Coronary artery (tissue), 2 donors: ENCODE measurements at regions not wholly inside any gene's neighbourhood (a gene's known extent, or its start where the extent isn't known, plus 50 kb on each side); places are given as distances from the start of the nearest gene placed in this dataset.

Source experiments
- DNase-seq: peaks from one replicate; pipeline ENCODE4 v3.0.0-alpha.2; 2017; ENCODE audit warnings: low spot score
- H3K27ac ChIP-seq, 2 donors: fragments of 200-600 bp; sonication (generic); one replicate each; pipeline ENCODE4 v1.5.1; 2016 to 2019
- H3K4me3 ChIP-seq: fragments of 200-600 bp; sonication (generic); 2 replicates; pipeline ENCODE4 v1.5.1; 2016; ENCODE audit warnings: mild to moderate bottlenecking, moderate library complexity
- TF ChIP-seq, protein P1 (sequence below): fragments of 200-600 bp; sonication (generic); IDR thresholded peaks from one replicate; pipeline ENCODE4 v1.5.1; 2019; ENCODE audit warnings: antibody characterized with exemption

DNA sequence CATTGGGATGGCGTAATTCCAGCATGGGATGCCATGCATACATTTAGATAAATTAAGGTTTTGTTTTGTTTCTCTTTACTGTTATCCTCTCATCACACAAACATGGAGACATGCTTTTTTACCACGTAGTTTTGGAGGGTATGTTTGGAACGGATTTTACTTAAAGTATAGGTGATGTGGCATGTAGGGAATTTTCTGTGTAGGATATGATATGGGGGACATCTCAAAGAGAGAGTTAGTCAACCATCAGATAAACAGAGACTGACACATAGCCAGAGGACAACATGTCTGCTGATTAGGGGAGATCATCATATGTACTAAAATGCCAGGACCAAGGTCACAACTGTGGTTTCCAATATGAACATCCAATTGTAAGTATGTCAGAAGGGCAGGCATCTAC, 503.9 kb downstream of the HAPSTR1 start:
- no peak for DNase-seq

DNA sequence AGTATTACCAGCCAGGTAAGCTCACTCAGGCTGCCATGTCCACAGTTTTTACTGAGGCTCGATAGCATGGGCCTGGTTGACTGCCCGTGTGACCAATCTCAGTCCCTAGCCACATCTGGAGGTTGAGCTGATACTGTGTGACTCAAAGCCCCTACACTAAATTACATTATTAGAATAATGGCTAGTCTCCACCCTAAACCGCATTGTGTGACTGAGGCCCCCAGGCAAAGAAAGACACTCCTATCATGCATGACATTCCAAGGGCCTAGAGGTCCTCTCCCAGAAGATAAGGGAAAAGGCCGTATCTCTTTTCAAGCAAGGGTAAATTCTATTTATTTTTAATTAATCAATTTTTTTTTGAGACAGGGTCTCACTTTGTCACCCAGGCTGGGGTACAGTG, 505.3 kb downstream of the HAPSTR1 start:
- no peak overlapping the region for H3K27ac ChIP-seq
- H3K4me3 ChIP-seq: no peak overlapping the region
- TF ChIP-seq, protein P1, sequence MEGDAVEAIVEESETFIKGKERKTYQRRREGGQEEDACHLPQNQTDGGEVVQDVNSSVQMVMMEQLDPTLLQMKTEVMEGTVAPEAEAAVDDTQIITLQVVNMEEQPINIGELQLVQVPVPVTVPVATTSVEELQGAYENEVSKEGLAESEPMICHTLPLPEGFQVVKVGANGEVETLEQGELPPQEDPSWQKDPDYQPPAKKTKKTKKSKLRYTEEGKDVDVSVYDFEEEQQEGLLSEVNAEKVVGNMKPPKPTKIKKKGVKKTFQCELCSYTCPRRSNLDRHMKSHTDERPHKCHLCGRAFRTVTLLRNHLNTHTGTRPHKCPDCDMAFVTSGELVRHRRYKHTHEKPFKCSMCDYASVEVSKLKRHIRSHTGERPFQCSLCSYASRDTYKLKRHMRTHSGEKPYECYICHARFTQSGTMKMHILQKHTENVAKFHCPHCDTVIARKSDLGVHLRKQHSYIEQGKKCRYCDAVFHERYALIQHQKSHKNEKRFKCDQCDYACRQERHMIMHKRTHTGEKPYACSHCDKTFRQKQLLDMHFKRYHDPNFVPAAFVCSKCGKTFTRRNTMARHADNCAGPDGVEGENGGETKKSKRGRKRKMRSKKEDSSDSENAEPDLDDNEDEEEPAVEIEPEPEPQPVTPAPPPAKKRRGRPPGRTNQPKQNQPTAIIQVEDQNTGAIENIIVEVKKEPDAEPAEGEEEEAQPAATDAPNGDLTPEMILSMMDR: no peak
- no peak for DNase-seq

More for the DNA sequence above, 503.9 kb downstream of the HAPSTR1 start:
- Histone ChIP-seq H3K27ac (no peak overlapping the region), H3K4me3 (no peak overlapping the region)
- TF ChIP-seq, protein P1: no peak

DNA sequence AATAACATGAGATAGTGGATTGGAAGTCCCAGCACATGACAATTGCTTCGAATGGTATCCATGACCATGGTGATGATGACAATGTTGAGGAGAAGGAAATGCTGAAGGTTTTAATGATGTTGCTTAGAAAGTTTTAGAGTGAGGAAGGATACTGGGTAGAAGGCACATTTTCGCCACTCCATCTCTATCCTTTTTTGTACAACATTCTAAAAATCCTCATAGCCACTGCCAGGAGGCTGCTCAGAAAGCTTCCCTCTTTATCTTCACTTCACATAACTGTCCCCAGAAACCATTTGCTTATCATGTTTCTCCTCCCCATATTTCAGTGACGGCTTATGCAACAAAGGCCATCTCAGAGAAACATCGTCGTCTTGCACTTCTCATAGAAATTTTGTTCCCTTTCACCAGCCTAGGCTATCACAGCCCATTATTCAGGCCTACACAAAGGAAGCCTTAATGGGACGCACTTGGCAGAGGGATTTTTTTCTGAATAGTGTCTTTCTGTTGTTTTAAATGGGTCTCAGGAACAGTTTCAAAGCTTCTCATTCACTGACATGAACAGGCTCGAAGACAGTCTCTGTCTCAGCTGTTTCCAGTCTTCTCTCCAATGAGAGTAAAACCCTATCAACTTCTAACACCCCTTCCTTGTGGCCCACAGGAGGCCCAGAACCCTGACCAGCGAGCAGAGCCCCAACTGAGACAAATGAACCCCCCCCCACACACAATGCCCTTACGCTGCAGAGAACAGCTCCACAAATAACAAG, 506.7 kb downstream of the HAPSTR1 start:
- H3K27ac ChIP-seq: no peak overlapping the region
- TF ChIP-seq, protein P1: no peak
- no peak overlapping the region for H3K4me3 ChIP-seq
- DNase-seq: no peak

DNA sequence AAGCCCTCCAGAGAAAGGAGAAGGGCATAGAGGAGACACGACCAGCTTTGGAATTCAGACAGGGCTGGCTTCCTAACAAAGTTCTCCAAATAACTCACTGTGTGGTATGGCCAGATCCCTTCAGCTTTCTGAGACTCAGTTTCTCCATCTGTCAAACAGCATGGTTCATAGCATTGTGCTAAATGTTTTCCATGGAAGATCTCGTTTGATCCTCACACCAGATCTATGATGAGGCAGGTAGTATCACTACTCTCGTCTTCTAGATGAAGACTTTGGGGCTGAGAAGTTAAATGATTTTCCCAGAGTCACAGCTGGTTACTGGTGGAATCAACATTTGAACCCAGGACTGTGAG, 507.3 kb downstream of the HAPSTR1 start:
- TF ChIP-seq, protein P1: no peak
- no peak overlapping the region for H3K27ac ChIP-seq
- no peak for DNase-seq
- no peak overlapping the region for H3K4me3 ChIP-seq

DNA sequence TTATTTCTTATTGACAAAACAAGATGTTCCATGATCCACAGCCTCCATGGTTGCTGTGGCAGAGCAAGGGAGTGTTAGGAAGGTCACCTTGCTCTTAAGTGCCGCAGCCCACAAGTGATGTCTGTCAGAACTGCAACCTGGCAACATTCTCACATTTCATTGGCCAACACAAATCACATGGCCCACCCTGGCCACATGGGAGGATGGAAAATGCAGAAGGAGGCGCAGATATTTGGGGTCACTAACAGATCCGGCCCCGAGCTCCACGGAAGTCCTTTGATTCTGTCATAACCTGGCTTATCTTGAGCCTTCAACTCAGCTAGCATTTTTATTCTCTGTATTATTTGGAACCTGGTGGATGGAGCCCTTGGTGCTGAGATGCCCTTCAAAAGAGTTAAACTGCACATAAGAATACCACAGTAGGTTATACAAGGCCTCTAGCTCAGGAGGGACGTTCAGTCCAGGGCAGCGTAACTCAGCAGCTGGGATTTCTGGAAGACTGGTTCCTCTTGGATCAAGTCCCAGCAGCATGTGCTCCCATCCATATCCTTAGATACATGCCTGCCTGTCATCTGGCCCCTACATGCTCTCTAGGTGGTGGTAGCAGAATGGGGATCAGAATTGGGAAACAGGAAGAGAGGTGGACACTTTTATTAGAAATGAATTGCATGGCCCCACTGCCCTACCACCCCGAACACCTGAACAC, 508.1 kb downstream of the HAPSTR1 start:
- H3K27ac ChIP-seq: no peak overlapping the region
- no peak overlapping the region for H3K4me3 ChIP-seq
- DNase-seq: no peak
- TF ChIP-seq, protein P1: no peak

DNA sequence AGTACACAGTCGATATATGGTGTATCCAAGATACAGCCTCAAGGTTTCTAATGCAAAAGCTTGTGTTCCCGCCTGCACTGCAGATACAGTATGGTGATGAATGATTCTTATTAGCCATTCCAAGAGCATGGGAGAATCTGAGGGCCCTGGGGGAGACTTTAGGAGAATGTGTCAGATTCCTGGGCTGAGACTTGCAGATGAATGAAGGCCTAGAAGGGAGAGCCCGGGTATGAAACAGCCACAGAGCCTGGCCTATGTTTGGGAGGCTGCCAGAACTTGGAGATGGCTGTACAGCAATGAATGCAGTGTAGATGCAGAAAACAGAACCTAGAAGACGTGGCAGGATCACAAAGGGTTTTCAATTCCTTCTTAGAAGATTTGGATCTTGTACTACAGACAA, 510.7 kb downstream of the HAPSTR1 start:
- no peak overlapping the region for H3K4me3 ChIP-seq
- TF ChIP-seq, protein P1: no peak
- no peak overlapping the region for H3K27ac ChIP-seq
- no peak for DNase-seq

DNA sequence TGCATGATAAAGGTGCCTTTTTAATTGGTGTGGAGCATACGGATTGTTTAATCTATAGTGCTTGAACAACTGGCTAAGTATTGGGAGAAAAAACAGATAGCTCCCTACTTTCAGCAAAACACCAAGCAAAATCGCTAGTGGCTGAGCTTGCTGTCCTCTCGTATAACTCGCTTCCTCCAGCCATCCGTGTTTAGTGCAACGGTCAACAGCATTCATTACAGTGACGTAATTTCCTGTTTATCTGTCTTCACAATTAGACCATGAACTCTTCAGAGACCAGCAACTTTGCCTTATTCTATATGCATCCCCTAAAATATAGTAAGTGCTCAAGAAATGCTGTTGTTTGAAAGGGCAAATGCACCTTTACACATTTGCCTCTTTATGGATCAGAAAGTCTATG, 511.9 kb downstream of the HAPSTR1 start:
- Histone ChIP-seq H3K27ac (no peak overlapping the region), H3K4me3 (no peak overlapping the region)
- DNase-seq: no peak
- TF ChIP-seq, protein P1: no peak
